ENCODE measurements at regions not wholly inside any gene's neighbourhood (a gene's known extent, or its start where the extent isn't known, plus 50 kb on each side); places are given as distances from the start of the nearest gene placed in this dataset.

- H2AFZ ChIP-seq (ENCODE audit: low read length), result no peak overlapping the region
- H3K4me1 ChIP-seq (ENCODE audit: control insufficient read depth, extremely low read depth, insufficient read depth, low read length), result no peaks in the 10 kb centered on the region
- H3K36me3 ChIP-seq (ENCODE audit: control insufficient read depth, insufficient read depth, low read length), result no peaks in the 10 kb centered on the region
- no peaks in the 10 kb centered on the region for H3K27me3 ChIP-seq (ENCODE audit: control insufficient read depth, insufficient read depth, low read length)
- H3K4me3 ChIP-seq (replicated peaks in 1 of 4; ENCODE audit: control extremely low read depth in 1 of 4, insufficient read depth in 1 of 4, low read depth in 3 of 4, low read length in 4 of 4), result no peak overlapping the region
- no peak overlapping the region for H3K4me2 ChIP-seq (ENCODE audit: extremely low read depth, insufficient read depth, low read length)
- no peaks in the 10 kb centered on the region for H3K79me2 ChIP-seq (ENCODE audit: control insufficient read depth, insufficient read depth, low read length)
- H3K9ac ChIP-seq (ENCODE audit: insufficient read depth, low read length), result no peak overlapping the region
- H4K20me1 ChIP-seq (ENCODE audit: control insufficient read depth, extremely low read depth, insufficient read depth, low read length), result no peaks in the 10 kb centered on the region
- H3K27ac ChIP-seq (ENCODE audit: insufficient read depth, low read length), result no peak overlapping the region
- H3K9me3 ChIP-seq (ENCODE audit: control insufficient read depth, insufficient read depth, low read depth, low read length), result no peaks in the 10 kb centered on the region
- no peak for DNase-seq (ENCODE audit: low read depth in 2 of 2)
- TF ChIP-seq CTCF (conservative IDR thresholded peaks at IDR 0.05 in 1 of 2, IDR thresholded peaks at IDR 0.05 in 1 of 2; ENCODE audit: low read depth in 1 of 2, low read length in 2 of 2), result no peak
- no peak for TF ChIP-seq EZH2 (IDR thresholded peaks at IDR 0.05; ENCODE audit: low read length, missing control alignments)
Observed at GRCh38 chr18:77761332-77761731, 511.7 kb downstream of the GALR1 start.

GRCh38 chr18:77762014-77762413, 512.4 kb downstream of the GALR1 start:
- DNase-seq (ENCODE audit: low read depth in 2 of 2), result no peak
- Histone ChIP-seq H3K4me2 (ENCODE audit: extremely low read depth, insufficient read depth, low read length) (no peak overlapping the region), H3K79me2 (ENCODE audit: control insufficient read depth, insufficient read depth, low read length) (no peaks in the 10 kb centered on the region), H3K9me3 (ENCODE audit: control insufficient read depth, insufficient read depth, low read depth, low read length) (no peaks in the 10 kb centered on the region), H3K4me1 (ENCODE audit: control insufficient read depth, extremely low read depth, insufficient read depth, low read length) (no peaks in the 10 kb centered on the region), H3K4me3 (replicated peaks in 1 of 4; ENCODE audit: control extremely low read depth in 1 of 4, insufficient read depth in 1 of 4, low read depth in 3 of 4, low read length in 4 of 4) (no peak overlapping the region), H4K20me1 (ENCODE audit: control insufficient read depth, extremely low read depth, insufficient read depth, low read length) (no peaks in the 10 kb centered on the region), H3K36me3 (ENCODE audit: control insufficient read depth, insufficient read depth, low read length) (no peaks in the 10 kb centered on the region), H2AFZ (ENCODE audit: low read length) (no peak overlapping the region), H3K27me3 (ENCODE audit: control insufficient read depth, insufficient read depth, low read length) (no peaks in the 10 kb centered on the region), H3K27ac (ENCODE audit: insufficient read depth, low read length) (no peak overlapping the region), H3K9ac (ENCODE audit: insufficient read depth, low read length) (no peak overlapping the region)
- no peak for TF ChIP-seq CTCF (conservative IDR thresholded peaks at IDR 0.05 in 1 of 2, IDR thresholded peaks at IDR 0.05 in 1 of 2; ENCODE audit: low read depth in 1 of 2, low read length in 2 of 2)
- no peak for TF ChIP-seq EZH2 (IDR thresholded peaks at IDR 0.05; ENCODE audit: low read length, missing control alignments)

- no peak for DNase-seq (ENCODE audit: low read depth in 2 of 2)
- no peak for TF ChIP-seq EZH2 (IDR thresholded peaks at IDR 0.05; ENCODE audit: low read length, missing control alignments)
- TF ChIP-seq CTCF (conservative IDR thresholded peaks at IDR 0.05 in 1 of 2, IDR thresholded peaks at IDR 0.05 in 1 of 2; ENCODE audit: low read depth in 1 of 2, low read length in 2 of 2), result no peak
- Histone ChIP-seq H3K27ac (ENCODE audit: insufficient read depth, low read length) (no peak overlapping the region), H3K4me1 (ENCODE audit: control insufficient read depth, extremely low read depth, insufficient read depth, low read length) (no peaks in the 10 kb centered on the region), H3K79me2 (ENCODE audit: control insufficient read depth, insufficient read depth, low read length) (no peaks in the 10 kb centered on the region), H4K20me1 (ENCODE audit: control insufficient read depth, extremely low read depth, insufficient read depth, low read length) (no peaks in the 10 kb centered on the region), H3K4me2 (ENCODE audit: extremely low read depth, insufficient read depth, low read length) (no peak overlapping the region), H3K9me3 (ENCODE audit: control insufficient read depth, insufficient read depth, low read depth, low read length) (no peaks in the 10 kb centered on the region), H3K9ac (ENCODE audit: insufficient read depth, low read length) (no peak overlapping the region), H3K4me3 (replicated peaks in 1 of 4; ENCODE audit: control extremely low read depth in 1 of 4, insufficient read depth in 1 of 4, low read depth in 3 of 4, low read length in 4 of 4) (no peak overlapping the region), H3K27me3 (ENCODE audit: control insufficient read depth, insufficient read depth, low read length) (no peaks in the 10 kb centered on the region), H2AFZ (ENCODE audit: low read length) (no peak overlapping the region), H3K36me3 (ENCODE audit: control insufficient read depth, insufficient read depth, low read length) (no peaks in the 10 kb centered on the region)
Observed at GRCh38 chr18:77762642-77763041, 513.0 kb downstream of the GALR1 start.

Measured in fibroblast of lung (primary cell).